Calu3 (cell line): ENCODE measurements at regions not wholly inside any gene's neighbourhood (a gene's known extent, or its start where the extent isn't known, plus 50 kb on each side); places are given as distances from the start of the nearest gene placed in this dataset.

Experiments used
- BruUV-seq: library from RNA; stranded (reverse); fragments of 400-500 nt; replicated peaks from 2 replicates; lab custom pipeline; 2021; lab: Mats Ljungman, UMichigan
- CTCF ChIA-PET: fragments of 300-600 bp; sonication (Branson Sonifier 250); formaldehyde crosslinking; loops from one replicate; lab custom pipeline; 2022; ENCODE audit warnings: antibody characterized with exemption; lab: Charles Lee
- DNase-seq: peaks from one replicate; pipeline ENCODE4 v3.0.0; 2022
- H3K27ac Mint-ChIP-seq: one replicate; pipeline ENCODE4 v1.8.0; 2022; ENCODE audit warnings: mixed read lengths; ENCODE audit not compliant: unreplicated experiment
- H3K27me3 Mint-ChIP-seq: one replicate; pipeline ENCODE4 v1.8.0; 2022; ENCODE audit warnings: mixed read lengths; ENCODE audit not compliant: unreplicated experiment
- H3K36me3 Mint-ChIP-seq: one replicate; pipeline ENCODE4 v1.8.0; 2022; ENCODE audit warnings: mild to moderate bottlenecking, moderate library complexity, mixed read lengths; ENCODE audit not compliant: insufficient read depth, unreplicated experiment
- H3K4me1 Mint-ChIP-seq: one replicate; pipeline ENCODE4 v1.8.0; 2022; ENCODE audit warnings: mild to moderate bottlenecking, low read depth, mixed read lengths; ENCODE audit not compliant: unreplicated experiment
- H3K4me3 Mint-ChIP-seq: one replicate; pipeline ENCODE4 v1.8.0; 2022; ENCODE audit warnings: mild to moderate bottlenecking, low read depth, moderate library complexity, mixed read lengths; ENCODE audit not compliant: unreplicated experiment
- H3K9me3 Mint-ChIP-seq: one replicate; pipeline ENCODE4 v1.8.0; 2022; ENCODE audit warnings: low read depth, mixed read lengths; ENCODE audit not compliant: unreplicated experiment
- CTCF ChIP-seq: fragments of 200-600 bp; IDR thresholded peaks from one replicate; pipeline ENCODE4 v1.8.0; 2022; ENCODE audit warnings: antibody characterized with exemption; ENCODE audit not compliant: unreplicated experiment
- intact Hi-C: fragments of 100-400 bp; cut with micrococcal nuclease; formaldehyde crosslinking; loops from one replicate; pipeline ENCODE4 v1.10.0; 2022; ENCODE audit not compliant: unreplicated experiment

- no peaks in the 10 kb centered on the region for H3K27me3 Mint-ChIP-seq
- H3K36me3 Mint-ChIP-seq: no peaks in the 10 kb centered on the region
- H3K9me3 Mint-ChIP-seq: peaks cover 19% of the 10 kb centered on the region
- no peak overlapping the region for H3K4me3 Mint-ChIP-seq
- CTCF ChIA-PET: no interaction called here
- intact Hi-C loops: no loop called here
- no peak overlapping the region for H3K27ac Mint-ChIP-seq
- DNase-seq: no peak
- no peaks in the 10 kb centered on the region for H3K4me1 Mint-ChIP-seq
- BruUV-seq: no TSS peak
- TF ChIP-seq CTCF: no peak
Observed at GRCh38 chr2:5057891-5058351, 634.3 kb upstream of the SOX11 start.

- BruUV-seq: no TSS peak
- CTCF ChIA-PET: no interaction called here
- peaks cover 18% of the 10 kb centered on the region for H3K9me3 Mint-ChIP-seq
- no peak overlapping the region for H3K27ac Mint-ChIP-seq
- no peaks in the 10 kb centered on the region for H3K27me3 Mint-ChIP-seq
- no peak for TF ChIP-seq CTCF
- no peaks in the 10 kb centered on the region for H3K36me3 Mint-ChIP-seq
- DNase-seq: no peak
- intact Hi-C loops: no loop called here
- no peak overlapping the region for H3K4me3 Mint-ChIP-seq
- H3K4me1 Mint-ChIP-seq: no peaks in the 10 kb centered on the region
Observed at GRCh38 chr2:5060956-5061355, 631.2 kb upstream of the SOX11 start.

- DNase-seq: no peak
- Mint-ChIP-seq H3K4me3 (no peak overlapping the region), H3K27me3 (no peaks in the 10 kb centered on the region), H3K9me3 (peaks cover 7% of the 10 kb centered on the region), H3K27ac (no peak overlapping the region), H3K36me3 (no peaks in the 10 kb centered on the region), H3K4me1 (no peaks in the 10 kb centered on the region)
- intact Hi-C loops: no loop called here
- no peak for TF ChIP-seq CTCF
- BruUV-seq: no TSS peak
- CTCF ChIA-PET: no interaction called here
Observed at GRCh38 chr2:5064687-5065086, 627.5 kb upstream of the SOX11 start.

- peaks cover 7% of the 10 kb centered on the region for H3K9me3 Mint-ChIP-seq
- no peaks in the 10 kb centered on the region for H3K36me3 Mint-ChIP-seq
- no peak for DNase-seq
- intact Hi-C loops: no loop called here
- no peaks in the 10 kb centered on the region for H3K27me3 Mint-ChIP-seq
- no peaks in the 10 kb centered on the region for H3K4me1 Mint-ChIP-seq
- no peak overlapping the region for H3K27ac Mint-ChIP-seq
- CTCF ChIA-PET: no interaction called here
- no peak for TF ChIP-seq CTCF
- no TSS peak for BruUV-seq
- no peak overlapping the region for H3K4me3 Mint-ChIP-seq
Observed at GRCh38 chr2:5067816-5068215, 624.4 kb upstream of the SOX11 start.
